ENCODE measurements at regions not wholly inside any gene's neighbourhood (a gene's known extent, or its start where the extent isn't known, plus 50 kb on each side); places are given as distances from the start of the nearest gene placed in this dataset.

DNA sequence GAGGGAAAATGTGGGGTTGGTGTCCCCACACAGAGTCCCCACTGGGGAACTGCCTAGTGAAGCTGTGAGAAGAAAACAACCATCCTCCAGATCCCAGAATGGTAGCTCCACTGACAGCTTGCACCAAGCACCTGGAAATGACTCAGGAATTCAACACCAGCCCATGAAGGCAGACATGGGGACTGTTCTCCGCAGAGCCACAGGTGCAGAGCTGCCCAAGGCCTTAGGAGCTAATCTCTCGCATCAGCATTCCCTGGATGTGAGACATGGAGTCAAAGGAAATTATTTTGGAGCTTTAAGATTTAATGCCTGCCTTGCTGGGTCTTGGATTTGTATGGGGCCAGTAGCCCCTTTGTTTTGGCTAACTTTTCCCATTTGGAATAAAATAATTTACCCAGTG, 367.9 kb downstream of the FAM133A start:
- Histone ChIP-seq H3K36me3 (ENCODE audit: control insufficient read depth, insufficient read depth, low read length) (no peaks in the 10 kb centered on the region), H3K4me1 (ENCODE audit: control insufficient read depth, insufficient read depth, low read length) (no peaks in the 10 kb centered on the region), H3K27me3 (ENCODE audit: control insufficient read depth, insufficient read depth, low read length) (no peaks in the 10 kb centered on the region), H3K9ac (ENCODE audit: low read length) (no peak overlapping the region), H3K27ac (ENCODE audit: low read depth, low read length) (no peak overlapping the region), H3K4me3 (ENCODE audit: low read length) (no peak overlapping the region)

DNA sequence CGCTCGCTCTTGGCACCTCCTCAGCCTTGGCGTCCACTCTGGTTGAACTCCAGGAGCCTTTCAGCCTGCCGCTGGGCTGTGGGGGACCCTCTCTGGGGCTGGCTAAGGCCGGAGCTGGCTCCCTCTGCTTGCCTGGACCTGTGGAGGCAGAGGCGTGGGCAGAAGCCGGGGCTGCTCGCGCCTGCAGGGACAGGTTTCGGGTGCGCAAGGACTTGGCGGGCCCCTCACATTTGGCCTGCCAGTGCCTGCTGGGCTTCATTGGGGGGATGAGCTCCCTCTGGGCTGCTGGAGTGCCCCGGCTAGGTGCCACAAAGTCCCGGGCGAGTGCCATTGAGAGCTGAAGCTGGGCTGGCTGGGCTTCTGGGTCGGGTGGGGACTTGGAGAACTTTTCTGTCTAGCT, 371.7 kb downstream of the FAM133A start:
- Histone ChIP-seq H3K36me3 (ENCODE audit: control insufficient read depth, insufficient read depth, low read length) (no peaks in the 10 kb centered on the region), H3K9ac (ENCODE audit: low read length) (no peak overlapping the region), H3K27me3 (ENCODE audit: control insufficient read depth, insufficient read depth, low read length) (no peaks in the 10 kb centered on the region), H3K4me1 (ENCODE audit: control insufficient read depth, insufficient read depth, low read length) (no peaks in the 10 kb centered on the region), H3K27ac (ENCODE audit: low read depth, low read length) (no peak overlapping the region), H3K4me3 (ENCODE audit: low read length) (no peak overlapping the region)

DNA sequence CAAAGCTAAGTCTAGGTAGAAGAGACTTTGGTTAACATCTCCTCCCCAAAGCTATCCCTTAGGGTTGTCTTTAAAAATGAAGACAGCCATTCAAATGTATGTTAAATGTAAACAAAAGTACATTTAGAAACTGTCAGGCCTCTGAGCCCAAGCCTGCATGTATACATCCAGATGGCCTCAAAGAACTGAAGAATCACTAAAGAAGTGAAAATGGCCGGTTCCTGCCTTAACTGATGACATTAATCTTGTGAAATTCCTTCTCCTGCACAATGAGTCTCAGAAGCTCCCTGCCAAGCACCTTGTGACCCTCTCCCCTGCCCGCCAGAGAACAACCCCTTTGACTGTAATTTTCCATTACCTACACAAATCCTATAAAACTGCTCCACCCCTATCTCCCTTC, 377.9 kb downstream of the FAM133A start:
- Histone ChIP-seq H3K36me3 (ENCODE audit: control insufficient read depth, insufficient read depth, low read length) (no peaks in the 10 kb centered on the region), H3K27me3 (ENCODE audit: control insufficient read depth, insufficient read depth, low read length) (no peaks in the 10 kb centered on the region), H3K4me3 (ENCODE audit: low read length) (no peak overlapping the region), H3K9ac (ENCODE audit: low read length) (no peak overlapping the region), H3K4me1 (ENCODE audit: control insufficient read depth, insufficient read depth, low read length) (no peaks in the 10 kb centered on the region), H3K27ac (ENCODE audit: low read depth, low read length) (no peak overlapping the region)

DNA sequence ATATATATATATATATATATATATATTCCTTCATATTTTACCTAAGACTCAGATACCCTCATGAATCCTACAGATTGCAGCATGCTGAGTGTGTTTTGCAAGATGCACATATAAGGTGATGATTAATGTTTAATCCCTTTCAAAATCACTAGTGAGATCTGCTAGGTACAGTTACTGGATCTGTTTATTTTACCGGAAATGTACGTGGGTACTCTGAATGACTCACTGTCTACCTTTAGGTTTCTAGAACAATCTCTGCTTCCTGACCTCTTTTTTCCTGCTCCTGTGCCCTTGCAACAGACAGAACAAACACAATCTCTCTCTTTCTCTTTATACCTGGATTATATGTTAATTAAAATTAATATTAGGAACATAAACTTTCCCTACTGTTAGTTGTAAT, 379.6 kb downstream of the FAM133A start:
- Histone ChIP-seq H3K27me3 (ENCODE audit: control insufficient read depth, insufficient read depth, low read length) (no peaks in the 10 kb centered on the region), H3K36me3 (ENCODE audit: control insufficient read depth, insufficient read depth, low read length) (no peaks in the 10 kb centered on the region), H3K4me1 (ENCODE audit: control insufficient read depth, insufficient read depth, low read length) (no peaks in the 10 kb centered on the region), H3K9ac (ENCODE audit: low read length) (no peak overlapping the region), H3K4me3 (ENCODE audit: low read length) (no peak overlapping the region), H3K27ac (ENCODE audit: low read depth, low read length) (no peak overlapping the region)

DNA sequence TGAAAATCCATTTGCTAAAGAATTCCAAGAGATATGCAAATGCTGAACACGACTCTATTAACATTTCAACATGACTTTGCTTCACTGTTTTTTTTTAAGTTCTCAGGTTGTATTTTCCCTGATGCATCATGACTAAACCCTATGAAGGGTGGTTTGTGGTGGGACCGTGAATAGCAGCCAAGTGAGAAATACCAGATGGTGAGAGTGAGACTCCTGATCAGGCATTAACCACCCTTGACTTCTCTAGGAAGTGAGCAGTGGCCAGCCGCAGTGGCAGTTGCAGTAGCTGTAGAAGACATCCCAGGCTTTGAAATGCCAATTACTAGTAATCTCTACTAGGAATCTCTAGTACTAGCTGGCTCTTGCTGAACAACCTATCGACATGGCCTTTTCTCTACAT, 383.4 kb downstream of the FAM133A start:
- no peaks in the 10 kb centered on the region for H3K36me3 ChIP-seq (ENCODE audit: control insufficient read depth, insufficient read depth, low read length)
- H3K9ac ChIP-seq (ENCODE audit: low read length): no peak overlapping the region
- no peak overlapping the region for H3K27ac ChIP-seq (ENCODE audit: low read depth, low read length)
- no peaks in the 10 kb centered on the region for H3K27me3 ChIP-seq (ENCODE audit: control insufficient read depth, insufficient read depth, low read length)
- no peaks in the 10 kb centered on the region for H3K4me1 ChIP-seq (ENCODE audit: control insufficient read depth, insufficient read depth, low read length)
- H3K4me3 ChIP-seq (ENCODE audit: low read length): no peak overlapping the region

DNA sequence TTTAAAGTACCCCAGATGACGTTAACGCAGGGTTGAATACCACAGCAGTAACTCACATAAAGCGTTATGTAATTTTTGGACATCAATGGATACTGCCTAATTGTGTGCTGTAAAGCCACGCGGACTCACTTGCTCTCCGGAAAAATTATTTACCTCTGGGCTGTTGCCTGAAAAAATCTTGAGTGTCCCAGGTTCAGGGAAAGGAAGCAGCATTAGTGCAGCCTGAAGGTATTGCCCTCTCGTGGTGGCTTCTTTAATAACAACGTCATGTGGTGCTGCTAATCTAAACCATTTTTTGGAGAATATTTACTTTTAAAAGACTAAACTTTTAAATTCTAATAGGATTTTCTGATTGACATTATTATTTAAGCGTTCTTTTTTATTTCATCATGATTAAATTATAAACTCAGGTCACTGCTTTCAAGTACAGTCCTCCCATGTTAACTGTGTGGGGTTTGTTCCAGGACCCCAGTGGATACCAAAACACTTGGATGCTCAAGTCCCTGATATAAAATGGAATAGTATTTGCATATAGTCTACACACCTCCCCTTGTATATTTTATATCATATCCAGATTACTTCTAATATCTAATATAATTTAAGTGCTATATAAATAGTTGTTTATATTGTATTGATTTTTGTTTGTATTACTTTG, 384.8 kb downstream of the FAM133A start:
- no peaks in the 10 kb centered on the region for H3K4me1 ChIP-seq (ENCODE audit: control insufficient read depth, insufficient read depth, low read length)
- H3K36me3 ChIP-seq (ENCODE audit: control insufficient read depth, insufficient read depth, low read length): no peaks in the 10 kb centered on the region
- H3K27me3 ChIP-seq (ENCODE audit: control insufficient read depth, insufficient read depth, low read length): no peaks in the 10 kb centered on the region
- H3K4me3 ChIP-seq (ENCODE audit: low read length): no peak overlapping the region
- H3K9ac ChIP-seq (ENCODE audit: low read length): no peak overlapping the region
- H3K27ac ChIP-seq (ENCODE audit: low read depth, low read length): no peak overlapping the region

DNA sequence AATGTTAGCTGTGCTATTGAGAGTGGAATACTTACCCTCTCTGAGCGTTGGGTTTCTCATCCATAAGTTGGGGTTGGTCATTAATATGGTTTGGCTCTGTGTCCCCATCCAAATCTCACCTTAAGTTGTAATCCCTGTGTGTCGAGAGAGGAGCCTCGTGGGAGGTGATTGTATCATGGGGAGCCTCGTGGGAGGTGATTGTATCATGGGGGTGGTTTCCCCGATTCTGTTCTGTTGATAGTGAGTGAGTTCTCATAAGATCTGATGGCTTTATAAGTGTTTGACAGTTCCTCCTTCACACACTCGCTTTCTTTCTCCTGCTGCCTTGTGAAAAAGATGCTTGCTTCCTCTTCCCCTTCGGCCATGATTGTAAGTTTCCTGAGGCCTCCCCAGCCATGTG, 391.1 kb downstream of the FAM133A start:
- Histone ChIP-seq H3K9ac (ENCODE audit: low read length) (no peak overlapping the region), H3K4me1 (ENCODE audit: control insufficient read depth, insufficient read depth, low read length) (no peaks in the 10 kb centered on the region), H3K27me3 (ENCODE audit: control insufficient read depth, insufficient read depth, low read length) (no peaks in the 10 kb centered on the region), H3K27ac (ENCODE audit: low read depth, low read length) (no peak overlapping the region), H3K36me3 (ENCODE audit: control insufficient read depth, insufficient read depth, low read length) (no peaks in the 10 kb centered on the region), H3K4me3 (ENCODE audit: low read length) (no peak overlapping the region)

DNA sequence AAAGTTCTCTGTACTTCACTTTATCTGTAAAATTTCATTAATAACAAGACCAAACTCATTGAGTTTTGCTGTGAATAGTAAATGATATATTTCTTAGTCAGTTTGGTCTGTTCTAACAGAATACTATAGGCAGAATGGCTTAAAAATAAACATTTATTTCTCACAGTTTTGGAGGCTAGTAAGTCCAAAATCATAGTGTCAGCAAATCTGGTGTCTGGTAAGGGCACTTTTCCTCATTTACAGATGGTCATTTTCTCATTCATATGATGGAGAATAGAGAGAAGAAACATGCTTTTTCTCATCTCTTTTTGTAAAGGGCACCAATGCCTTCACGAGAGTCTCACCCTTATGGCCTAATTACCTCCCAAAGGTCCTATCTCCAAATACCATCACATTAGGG, 415.1 kb downstream of the FAM133A start:
- H3K27ac ChIP-seq (ENCODE audit: low read depth, low read length): no peak overlapping the region
- no peaks in the 10 kb centered on the region for H3K36me3 ChIP-seq (ENCODE audit: control insufficient read depth, insufficient read depth, low read length)
- no peak overlapping the region for H3K9ac ChIP-seq (ENCODE audit: low read length)
- H3K4me3 ChIP-seq (ENCODE audit: low read length): no peak overlapping the region
- H3K4me1 ChIP-seq (ENCODE audit: control insufficient read depth, insufficient read depth, low read length): no peaks in the 10 kb centered on the region
- no peaks in the 10 kb centered on the region for H3K27me3 ChIP-seq (ENCODE audit: control insufficient read depth, insufficient read depth, low read length)

DNA sequence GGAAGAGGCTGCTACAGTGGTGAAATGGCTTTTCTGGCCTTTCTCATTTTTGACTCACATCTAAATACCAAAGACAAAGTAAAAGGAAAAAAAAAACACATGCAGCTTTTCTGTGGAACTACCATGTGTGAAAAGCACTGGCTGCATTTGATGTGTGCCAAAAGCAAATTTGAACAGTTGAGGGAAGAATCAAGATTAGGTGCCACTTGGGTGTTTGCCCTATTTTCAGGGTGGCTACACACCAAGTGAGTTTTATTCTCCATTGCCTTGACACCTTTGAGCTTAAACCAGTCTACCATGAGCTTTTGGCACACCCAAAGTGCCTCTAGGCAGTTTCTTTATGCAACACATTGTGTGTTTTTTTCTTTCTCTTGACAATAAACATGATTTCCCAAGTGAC, 423.9 kb downstream of the FAM133A start:
- Histone ChIP-seq H3K27me3 (ENCODE audit: control insufficient read depth, insufficient read depth, low read length) (no peaks in the 10 kb centered on the region), H3K4me3 (ENCODE audit: low read length) (no peak overlapping the region), H3K4me1 (ENCODE audit: control insufficient read depth, insufficient read depth, low read length) (no peaks in the 10 kb centered on the region)

DNA sequence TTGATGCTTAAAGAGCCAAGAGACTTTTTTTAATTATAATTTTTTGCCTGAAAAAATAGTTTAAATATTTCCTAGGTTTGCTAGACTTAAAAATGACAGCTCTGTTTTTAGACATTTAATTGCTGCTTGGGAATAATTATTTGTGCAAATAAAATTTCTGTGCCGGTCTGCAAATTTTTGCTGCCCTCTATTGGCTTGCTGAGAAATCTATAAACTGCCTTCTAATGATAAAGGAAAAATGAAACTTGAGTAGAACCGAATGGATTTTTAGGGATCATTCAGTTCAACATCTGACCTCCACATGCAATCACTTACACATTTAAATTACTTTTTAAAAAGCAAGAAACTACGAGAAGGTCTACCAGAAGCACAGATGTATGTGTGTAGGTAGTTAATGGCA, 434.0 kb downstream of the FAM133A start:
- H3K4me3 ChIP-seq (ENCODE audit: low read length): no peak overlapping the region
- H3K9ac ChIP-seq (ENCODE audit: low read length): no peak overlapping the region
- no peaks in the 10 kb centered on the region for H3K27me3 ChIP-seq (ENCODE audit: control insufficient read depth, insufficient read depth, low read length)
- no peak overlapping the region for H3K27ac ChIP-seq (ENCODE audit: low read depth, low read length)
- H3K36me3 ChIP-seq (ENCODE audit: control insufficient read depth, insufficient read depth, low read length): no peaks in the 10 kb centered on the region
- H3K4me1 ChIP-seq (ENCODE audit: control insufficient read depth, insufficient read depth, low read length): no peaks in the 10 kb centered on the region

More for the DNA sequence above, 423.9 kb downstream of the FAM133A start:
- H3K36me3 ChIP-seq (ENCODE audit: control insufficient read depth, insufficient read depth, low read length): no peaks in the 10 kb centered on the region
- no peak overlapping the region for H3K27ac ChIP-seq (ENCODE audit: low read depth, low read length)
- no peak overlapping the region for H3K9ac ChIP-seq (ENCODE audit: low read length)

DNA sequence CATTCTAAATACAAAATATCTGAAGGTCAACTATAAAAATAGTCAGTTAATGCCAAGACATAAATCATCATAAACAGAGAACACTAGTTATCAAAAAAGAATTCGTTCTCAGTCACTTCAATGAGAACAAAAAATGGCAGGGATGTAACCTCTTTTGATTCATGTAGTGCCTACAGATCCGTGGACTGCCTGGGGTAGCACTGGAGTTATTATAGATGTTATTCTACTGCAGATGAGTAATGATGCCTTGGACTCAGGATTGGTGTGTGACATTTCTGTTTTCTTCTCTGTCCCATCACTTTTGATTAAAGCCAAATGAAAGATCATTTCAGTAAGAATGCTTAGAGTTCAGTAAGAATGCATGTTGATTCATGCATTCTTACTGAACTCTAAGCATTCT, 440.4 kb downstream of the FAM133A start:
- Histone ChIP-seq H3K4me1 (ENCODE audit: control insufficient read depth, insufficient read depth, low read length) (no peaks in the 10 kb centered on the region), H3K4me3 (ENCODE audit: low read length) (no peak overlapping the region), H3K36me3 (ENCODE audit: control insufficient read depth, insufficient read depth, low read length) (no peaks in the 10 kb centered on the region), H3K27me3 (ENCODE audit: control insufficient read depth, insufficient read depth, low read length) (no peaks in the 10 kb centered on the region), H3K9ac (ENCODE audit: low read length) (no peak overlapping the region), H3K27ac (ENCODE audit: low read depth, low read length) (no peak overlapping the region)

DNA sequence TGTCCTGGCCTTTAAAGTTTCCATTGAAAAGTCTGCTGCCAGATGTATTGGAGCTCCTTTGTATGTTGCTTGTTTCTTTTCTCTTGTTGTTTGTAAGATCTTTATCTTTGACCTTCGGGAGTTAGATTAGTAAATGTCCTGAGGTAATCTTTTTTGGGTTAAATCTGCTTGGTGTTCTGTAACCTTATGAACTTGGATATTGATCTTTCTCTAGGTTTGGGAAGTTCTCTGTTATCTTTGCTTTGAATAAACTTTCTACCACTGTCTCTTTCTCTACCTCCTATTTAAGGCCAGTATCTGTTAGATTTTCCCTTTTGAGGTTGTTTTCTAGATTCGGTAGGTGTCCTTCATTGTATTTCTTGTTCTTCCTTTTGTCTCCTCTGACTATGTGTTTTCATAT, 447.8 kb downstream of the FAM133A start:
- Histone ChIP-seq H3K4me3 (ENCODE audit: low read length) (no peak overlapping the region), H3K9ac (ENCODE audit: low read length) (no peak overlapping the region), H3K36me3 (ENCODE audit: control insufficient read depth, insufficient read depth, low read length) (no peaks in the 10 kb centered on the region), H3K4me1 (ENCODE audit: control insufficient read depth, insufficient read depth, low read length) (no peaks in the 10 kb centered on the region), H3K27ac (ENCODE audit: low read depth, low read length) (no peak overlapping the region), H3K27me3 (ENCODE audit: control insufficient read depth, insufficient read depth, low read length) (no peaks in the 10 kb centered on the region)

DNA sequence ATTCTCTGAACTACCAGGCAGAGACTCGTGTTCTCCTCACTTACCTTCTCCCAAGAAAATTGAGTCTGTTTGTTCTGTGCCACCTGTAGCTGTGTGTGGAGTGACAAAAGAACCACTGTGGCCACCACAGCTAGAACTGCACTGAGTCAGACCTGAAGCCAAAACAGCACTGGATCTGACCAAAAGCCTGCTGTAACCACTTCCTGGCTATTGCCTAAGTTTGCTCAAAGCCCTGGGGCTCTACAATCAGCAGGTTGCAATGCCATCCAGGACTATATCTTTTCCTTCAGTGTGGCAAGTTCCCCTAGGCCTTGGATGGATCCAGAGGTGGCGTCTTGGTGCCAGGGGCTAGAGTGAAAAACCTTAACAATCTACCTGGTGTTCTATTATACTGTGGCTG, 449.1 kb downstream of the FAM133A start:
- Histone ChIP-seq H3K4me1 (ENCODE audit: control insufficient read depth, insufficient read depth, low read length) (no peaks in the 10 kb centered on the region), H3K27ac (ENCODE audit: low read depth, low read length) (no peak overlapping the region), H3K27me3 (ENCODE audit: control insufficient read depth, insufficient read depth, low read length) (no peaks in the 10 kb centered on the region), H3K9ac (ENCODE audit: low read length) (no peak overlapping the region), H3K4me3 (ENCODE audit: low read length) (no peak overlapping the region), H3K36me3 (ENCODE audit: control insufficient read depth, insufficient read depth, low read length) (no peaks in the 10 kb centered on the region)

Data from rectal smooth muscle tissue (tissue), 1 donor.